ENCODE measurements at regions not wholly inside any gene's neighbourhood (a gene's known extent, or its start where the extent isn't known, plus 50 kb on each side); places are given as distances from the start of the nearest gene placed in this dataset.

GRCh38 chr6:26172608-26172968, 85.4 kb downstream of the HFE start:
- H3K4me1 ChIP-seq (ENCODE audit: control insufficient read depth in 2 of 2, insufficient read depth in 2 of 2, low read length in 2 of 2): peaks cover 33 to 38% of the 10 kb centered on the region in 2 donors
- H3K36me3 ChIP-seq (replicated peaks in 1 of 2; ENCODE audit: control extremely low read depth in 1 of 2, control insufficient read depth in 1 of 2, extremely low read depth in 1 of 2, insufficient read depth in 2 of 2, low read length in 1 of 2): peaks cover 0 to under 1% of the 10 kb centered on the region in 2 experiments
- no peaks in the 10 kb centered on the region for H4K20me1 ChIP-seq (ENCODE audit: control insufficient read depth, insufficient read depth, low read length, poor library complexity, severe bottlenecking)
- H2AFZ ChIP-seq (ENCODE audit: insufficient read depth, low read depth, low read length, poor library complexity, severe bottlenecking): peak overlapping the region; percentile 81
- H3K79me2 ChIP-seq (ENCODE audit: control insufficient read depth, insufficient read depth, low read length): peaks cover 54% of the 10 kb centered on the region
- H3K4me3 ChIP-seq (ENCODE audit: control extremely low read depth in 1 of 5, extremely low read depth in 1 of 5, insufficient read depth in 1 of 5, low read depth in 2 of 5, low read length in 4 of 5): peak overlapping the region; percentile 66 to 95 (median 85)
- ChIA-PET POLR2A (interaction anchor here (0.6 to 5.4 kb wide), 19 partner anchors 9 to 1665 kb away, joined by 3 to 168 read pairs (median 5); a partner anchor contains a TSS), CTCF (interaction anchor here (0.6 to 3.0 kb wide), 14 partner anchors 9 to 1693 kb away, joined by 3 to 30 read pairs (median 5); a partner anchor contains a TSS)
- no peaks in the 10 kb centered on the region for H3K9me3 ChIP-seq (ENCODE audit: control extremely low read depth in 1 of 3, control insufficient read depth in 2 of 3, insufficient read depth in 1 of 3, low read length in 2 of 3)
- Mint-ChIP-seq H3K4me3 (peak overlapping the region; percentile 93), H3K9me3 (ENCODE audit: insufficient read depth) (no peaks in the 10 kb centered on the region), H3K27ac (peak overlapping the region; percentile 98), H3K4me1 (peaks cover 39% of the 10 kb centered on the region), H3K27me3 (no peaks in the 10 kb centered on the region)
- H3K9ac ChIP-seq (ENCODE audit: low read length): peak overlapping the region; percentile 80
- intact Hi-C loops (cut with micrococcal nuclease): loop anchor here (1.0 to 10.0 kb wide), 5 partner anchors 11 to 902 kb away; a partner anchor contains a TSS
- peak overlapping the region; percentile 95 for H3K27ac ChIP-seq (ENCODE audit: low read length in 2 of 2)
- peak; percentile 84 for DNase-seq
- ATAC-seq (ENCODE audit: low read depth): peak; percentile 32
- H3K27me3 ChIP-seq (replicated peaks in 1 of 4; ENCODE audit: control extremely low read depth in 1 of 4, control insufficient read depth in 3 of 4, insufficient read depth in 4 of 4, low read length in 3 of 4): no peaks in the 10 kb centered on the region
- WGBS (ENCODE audit: insufficient coverage): no CpG with 5 or more reads among the region's 10 CpGs
- peak overlapping the region; percentile 72 for H3K4me2 ChIP-seq (replicated peaks; ENCODE audit: low read depth, low read length, poor library complexity, severe bottlenecking)
- TF ChIP-seq CTCF (IDR thresholded peaks at IDR 0.05) (no peak), EZH2 (IDR thresholded peaks at IDR 0.05; ENCODE audit: borderline replicate concordance, insufficient read depth, low read depth, low read length, poor library complexity, severe bottlenecking) (no peak)

DNA sequence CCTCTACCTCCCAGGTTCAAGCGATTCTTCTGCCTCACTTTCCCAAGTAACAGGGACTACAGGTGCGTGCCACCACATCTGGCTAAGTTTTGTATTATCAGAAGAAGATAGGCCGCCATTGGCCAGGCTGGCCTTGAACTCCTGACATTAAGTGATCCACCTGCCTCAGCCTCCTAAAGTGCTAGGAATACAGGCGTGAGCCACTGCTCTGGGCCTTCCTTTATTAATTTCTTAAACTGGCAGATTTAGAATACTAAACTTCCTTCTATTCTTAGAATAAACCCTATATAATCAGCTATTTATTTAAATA, 86.6 kb downstream of the HFE start:
- H2AFZ ChIP-seq (ENCODE audit: insufficient read depth, low read depth, low read length, poor library complexity, severe bottlenecking): peak overlapping the region; percentile 39
- TF ChIP-seq CTCF (IDR thresholded peaks at IDR 0.05) (no peak), EZH2 (IDR thresholded peaks at IDR 0.05; ENCODE audit: borderline replicate concordance, insufficient read depth, low read depth, low read length, poor library complexity, severe bottlenecking) (no peak)
- H3K27me3 Mint-ChIP-seq: no peaks in the 10 kb centered on the region
- no peak for DNase-seq
- H3K4me1 ChIP-seq (ENCODE audit: control insufficient read depth in 2 of 2, insufficient read depth in 2 of 2, low read length in 2 of 2): peaks cover 33 to 38% of the 10 kb centered on the region in 2 donors
- peaks cover 45% of the 10 kb centered on the region for H3K79me2 ChIP-seq (ENCODE audit: control insufficient read depth, insufficient read depth, low read length)
- H3K9me3 Mint-ChIP-seq (ENCODE audit: insufficient read depth): no peaks in the 10 kb centered on the region
- POLR2A ChIA-PET: interaction anchor here (0.8 to 5.4 kb wide), 10 partner anchors 11 to 1663 kb away, joined by 3 to 168 read pairs (median 26); a partner anchor contains a TSS
- H3K9ac ChIP-seq (ENCODE audit: low read length): no peak overlapping the region
- H4K20me1 ChIP-seq (ENCODE audit: control insufficient read depth, insufficient read depth, low read length, poor library complexity, severe bottlenecking): no peaks in the 10 kb centered on the region
- CTCF ChIA-PET: interaction anchor here (1.0 to 3.0 kb wide), 13 partner anchors 9 to 953 kb away, joined by 3 to 30 read pairs (median 5); a partner anchor contains a TSS
- intact Hi-C loops (cut with micrococcal nuclease): loop anchor here (2.0 to 10.0 kb wide), 4 partner anchors 15 to 901 kb away; a partner anchor contains a TSS
- peak overlapping the region; percentile 95 for H3K27ac ChIP-seq (ENCODE audit: low read length in 2 of 2)
- no peak overlapping the region for H3K4me3 ChIP-seq (ENCODE audit: control extremely low read depth in 1 of 5, extremely low read depth in 1 of 5, insufficient read depth in 1 of 5, low read depth in 2 of 5, low read length in 4 of 5)
- peak overlapping the region; percentile 46 for H3K4me3 Mint-ChIP-seq
- H3K4me2 ChIP-seq (replicated peaks; ENCODE audit: low read depth, low read length, poor library complexity, severe bottlenecking): peak overlapping the region; percentile 72
- ATAC-seq (ENCODE audit: low read depth): no peak
- H3K27ac Mint-ChIP-seq: peak overlapping the region; percentile 53
- no peaks in the 10 kb centered on the region for H3K36me3 ChIP-seq (replicated peaks in 1 of 2; ENCODE audit: control extremely low read depth in 1 of 2, control insufficient read depth in 1 of 2, extremely low read depth in 1 of 2, insufficient read depth in 2 of 2, low read length in 1 of 2)
- 100% methylated on average over 3 of the region's 4 CpGs for WGBS (ENCODE audit: insufficient coverage)
- H3K4me1 Mint-ChIP-seq: peaks cover 39% of the 10 kb centered on the region
- no peaks in the 10 kb centered on the region for H3K27me3 ChIP-seq (replicated peaks in 1 of 4; ENCODE audit: control extremely low read depth in 1 of 4, control insufficient read depth in 3 of 4, insufficient read depth in 4 of 4, low read length in 3 of 4)
- no peaks in the 10 kb centered on the region for H3K9me3 ChIP-seq (ENCODE audit: control extremely low read depth in 1 of 3, control insufficient read depth in 2 of 3, insufficient read depth in 1 of 3, low read length in 2 of 3)

Data from B cell (primary cell).